PC-3 (cell line): ENCODE measurements at regions not wholly inside any gene's neighbourhood (a gene's known extent, or its start where the extent isn't known, plus 50 kb on each side); places are given as distances from the start of the nearest gene placed in this dataset.

Experiments
- ATAC-seq: fragments of 200-7000 bp; cut with Tn5 transposase; 2 replicates; pipeline ENCODE4 v1.9.1; 2020; ENCODE audit warnings: mild to moderate bottlenecking, moderate library complexity
- BruUV-seq: library from RNA; stranded (reverse); fragments of 400-500 nt; replicated peaks from 2 replicates; lab custom pipeline; 2021; lab: Mats Ljungman, UMichigan
- CTCF ChIA-PET: fragments of 300-600 bp; sonication (Branson Sonifier 250); formaldehyde crosslinking; loops from one replicate; lab custom pipeline; 2022; ENCODE audit warnings: antibody characterized with exemption; lab: Charles Lee
- POLR2A ChIA-PET: fragments of 300-600 bp; sonication (Branson Sonifier 250); formaldehyde crosslinking; loops from one replicate; lab custom pipeline; 2022; ENCODE audit warnings: antibody characterized with exemption; ENCODE audit not compliant: unreplicated experiment; lab: Charles Lee
- DNase-seq: peaks from one replicate; pipeline ENCODE4 v3.0.0-alpha.2; 2015
- H2AFZ ChIP-seq: fragments of 300-600 bp; sonication (generic); 2 replicates; pipeline ENCODE4 v1.6.0; 2016; ENCODE audit warnings: antibody characterized with exemption, low read length
- H3F3A ChIP-seq: fragments of 300-600 bp; sonication (generic); one replicate; pipeline ENCODE4 v1.6.0; 2017; ENCODE audit warnings: antibody characterized with exemption, low read length, control low read depth, mild to moderate bottlenecking; ENCODE audit not compliant: unreplicated experiment
- H3K27ac ChIP-seq: fragments of 300-600 bp; sonication (generic); 2 replicates; pipeline ENCODE4 v1.5.1; 2016; ENCODE audit warnings: mild to moderate bottlenecking, low read length
- H3K27me3 ChIP-seq: fragments of 300-600 bp; sonication (generic); 2 replicates; pipeline ENCODE4 v1.6.1; 2016; ENCODE audit warnings: low read length, mixed read lengths
- H3K36me3 ChIP-seq: fragments of 300-600 bp; sonication (generic); 2 replicates; pipeline ENCODE4 v1.6.1; 2016; ENCODE audit warnings: low read depth, mixed run types, low read length, mixed read lengths
- H3K4me1 ChIP-seq: fragments of 300-600 bp; sonication (generic); 2 replicates; pipeline ENCODE4 v1.5.1; 2016; ENCODE audit warnings: low read length; ENCODE audit not compliant: insufficient read depth
- H3K4me2 ChIP-seq: fragments of 300-600 bp; sonication (generic); 2 replicates; pipeline ENCODE4 v1.6.0; 2016; ENCODE audit warnings: low read length
- H3K4me3 ChIP-seq: fragments of 300-600 bp; sonication (generic); 2 replicates; pipeline ENCODE4 v1.5.1; 2016; ENCODE audit warnings: mild to moderate bottlenecking, low read length, mixed read lengths
- H3K79me2 ChIP-seq: fragments of 300-600 bp; sonication (generic); 2 replicates; pipeline ENCODE4 v1.6.1; 2017; ENCODE audit warnings: low read length, mixed read lengths
- H3K9ac ChIP-seq: fragments of 300-600 bp; sonication (generic); 2 replicates; pipeline ENCODE4 v1.6.0; 2016; ENCODE audit warnings: mild to moderate bottlenecking, low read length
- H3K9me2 ChIP-seq: fragments of 300-600 bp; sonication (generic); replicated peaks from 2 replicates; pipeline ENCODE4 v1.6.1; 2016; ENCODE audit warnings: mixed run types, low read length, mixed read lengths
- H3K9me3 ChIP-seq: fragments of 300-600 bp; sonication (generic); 2 replicates; pipeline ENCODE4 v1.6.1; 2016; ENCODE audit warnings: low read length, mixed read lengths
- H4K20me1 ChIP-seq: fragments of 300-600 bp; sonication (generic); 2 replicates; pipeline ENCODE4 v1.6.1; 2016; ENCODE audit warnings: low read length, mixed read lengths
- CTCF ChIP-seq: fragments of 300-600 bp; sonication (generic); conservative IDR thresholded peaks from 2 replicates; pipeline ENCODE4 v1.5.1; 2017; ENCODE audit warnings: antibody characterized with exemption, low read depth, mild to moderate bottlenecking, low read length
- EZH2 ChIP-seq: fragments of 300-600 bp; sonication (generic); IDR thresholded peaks from one replicate; pipeline ENCODE4 v1.6.1; 2017; ENCODE audit warnings: antibody characterized with exemption, mild to moderate bottlenecking, low read length; ENCODE audit not compliant: unreplicated experiment
- EZH2phosphoT487 ChIP-seq: fragments of 300-600 bp; sonication (generic); IDR thresholded peaks from 2 replicates; pipeline ENCODE4 v1.6.1; 2018; ENCODE audit warnings: mild to moderate bottlenecking, antibody characterized with exemption, low read length, borderline replicate concordance
- intact Hi-C: fragments of 100-400 bp; cut with micrococcal nuclease; formaldehyde crosslinking; loops from 2 replicates; pipeline ENCODE4 v1.9.0; 2023

- BruUV-seq, result no TSS peak
- Histone ChIP-seq H2AFZ (no peak overlapping the region), H3K79me2 (no peaks in the 10 kb centered on the region), H3K9me2 (no peaks in the 10 kb centered on the region), H3F3A (no peaks in the 10 kb centered on the region), H3K27me3 (peaks cover 42% of the 10 kb centered on the region; the same call in 1 of the 2 replicates), H3K36me3 (no peaks in the 10 kb centered on the region), H3K9ac (no peak overlapping the region), H4K20me1 (no peaks in the 10 kb centered on the region), H3K4me3 (no peak overlapping the region), H3K9me3 (no peaks in the 10 kb centered on the region), H3K27ac (no peak overlapping the region), H3K4me1 (no peaks in the 10 kb centered on the region), H3K4me2 (no peak overlapping the region)
- ATAC-seq (no peak), DNase-seq (peak; percentile 9)
- no peak for TF ChIP-seq EZH2
- no peak for TF ChIP-seq EZH2phosphoT487
- TF ChIP-seq CTCF, result no peak
- ChIA-PET POLR2A (no interaction called here), CTCF (interaction anchor here (0.7 kb wide), 1 partner anchor 1067 kb away, joined by 3 read pairs; no protein-coding TSS in a partner anchor)
- intact Hi-C loops, result no loop called here
Measured at GRCh38 chr10:44172883-44173607, 211.9 kb downstream of the CXCL12 start.

- H3K9me3 ChIP-seq, result no peaks in the 10 kb centered on the region
- H3K79me2 ChIP-seq, result no peaks in the 10 kb centered on the region
- H3K4me2 ChIP-seq, result no peak overlapping the region
- H3K4me3 ChIP-seq, result no peak overlapping the region
- intact Hi-C loops, result no loop called here
- BruUV-seq, result no TSS peak
- no peaks in the 10 kb centered on the region for H3F3A ChIP-seq
- no peak overlapping the region for H3K27ac ChIP-seq
- ChIA-PET POLR2A (no interaction called here), CTCF (no interaction called here)
- no peaks in the 10 kb centered on the region for H4K20me1 ChIP-seq
- H2AFZ ChIP-seq, result no peak overlapping the region
- DNase-seq (no peak), ATAC-seq (no peak)
- H3K27me3 ChIP-seq, result peaks cover 41% of the 10 kb centered on the region
- H3K9ac ChIP-seq, result no peak overlapping the region
- H3K4me1 ChIP-seq, result no peaks in the 10 kb centered on the region
- TF ChIP-seq CTCF (no peak), EZH2phosphoT487 (no peak), EZH2 (no peak)
- no peaks in the 10 kb centered on the region for H3K36me3 ChIP-seq
- no peaks in the 10 kb centered on the region for H3K9me2 ChIP-seq
Measured at GRCh38 chr10:44171765-44172164, 213.1 kb downstream of the CXCL12 start.

- peaks cover 27% of the 10 kb centered on the region for H3K27me3 ChIP-seq
- no peak overlapping the region for H3K4me2 ChIP-seq
- no TSS peak for BruUV-seq
- H3K9ac ChIP-seq, result no peak overlapping the region
- H2AFZ ChIP-seq, result no peak overlapping the region
- no peak overlapping the region for H3K27ac ChIP-seq
- ChIA-PET POLR2A (no interaction called here), CTCF (no interaction called here)
- H3K36me3 ChIP-seq, result no peaks in the 10 kb centered on the region
- ATAC-seq (no peak), DNase-seq (no peak)
- no peaks in the 10 kb centered on the region for H3K9me3 ChIP-seq
- no peak for TF ChIP-seq CTCF
- no peak for TF ChIP-seq EZH2
- TF ChIP-seq EZH2phosphoT487, result no peak
- H3F3A ChIP-seq, result no peaks in the 10 kb centered on the region
- intact Hi-C loops, result no loop called here
- no peaks in the 10 kb centered on the region for H3K4me1 ChIP-seq
- no peaks in the 10 kb centered on the region for H4K20me1 ChIP-seq
- H3K4me3 ChIP-seq, result no peak overlapping the region
- no peaks in the 10 kb centered on the region for H3K79me2 ChIP-seq
- no peaks in the 10 kb centered on the region for H3K9me2 ChIP-seq
Measured at GRCh38 chr10:44168478-44168877, 216.4 kb downstream of the CXCL12 start.
